HG03439 (cell line): ENCODE measurements at regions not wholly inside any gene's neighbourhood (a gene's known extent, or its start where the extent isn't known, plus 50 kb on each side); places are given as distances from the start of the nearest gene placed in this dataset.

Experiments used
- ATAC-seq: cut with Tn5 transposase; IDR thresholded peaks from one replicate; pipeline ENCODE4 v1.9.1; 2021; ENCODE audit warnings: mild to moderate bottlenecking, moderate library complexity; ENCODE audit not compliant: unreplicated experiment

- ATAC-seq, result no peak
Measured at GRCh38 chr4:186018261-186018660, 50.7 kb upstream of the TLR3 start.

GRCh38 chr4:186018784-186019183 is 50.2 kb upstream of the TLR3 start:
- no peak for ATAC-seq
